ENCODE measurements at regions not wholly inside any gene's neighbourhood (a gene's known extent, or its start where the extent isn't known, plus 50 kb on each side); places are given as distances from the start of the nearest gene placed in this dataset.

DNA sequence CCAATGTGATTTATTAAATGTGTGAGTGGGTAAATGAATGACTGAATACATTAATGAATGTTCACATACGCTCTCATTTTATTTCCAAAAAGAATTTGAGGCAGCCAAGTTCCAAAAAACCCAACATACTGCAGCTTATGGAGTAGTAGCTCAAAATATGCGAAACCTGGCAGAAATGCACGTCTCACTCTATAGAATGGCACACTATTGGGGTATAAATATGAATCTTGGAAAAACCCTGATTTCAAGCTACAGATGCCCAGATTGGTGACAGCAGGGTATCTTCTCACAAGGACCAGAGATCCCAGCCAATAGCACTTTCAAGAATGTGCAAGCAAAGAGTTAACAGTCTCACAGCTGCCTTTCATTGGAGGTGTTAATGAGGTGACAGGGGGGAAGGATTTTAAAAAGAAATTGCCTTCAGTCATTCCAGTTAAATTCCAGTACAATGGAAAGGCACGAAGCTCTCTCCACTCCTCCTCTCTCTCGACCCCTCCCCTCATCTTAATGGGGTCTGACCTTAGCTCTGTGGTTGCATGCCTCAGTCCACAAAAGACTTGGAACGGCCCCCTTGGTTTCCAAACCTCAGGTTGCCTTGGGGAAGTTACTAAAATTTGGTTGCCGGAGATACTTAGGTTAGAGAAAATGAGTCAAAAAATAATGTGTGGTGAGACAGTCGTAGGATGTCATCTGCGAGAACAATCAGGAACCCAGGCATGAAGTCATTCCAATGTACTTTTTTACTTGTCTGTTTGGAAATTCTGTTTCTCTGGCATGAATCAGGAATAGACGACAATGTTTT lies 307.4 kb downstream of the NFIB start:
- no peak for TF ChIP-seq CBX5 (IDR thresholded peaks at IDR 0.05; ENCODE audit: borderline replicate concordance, low read depth)
- TF ChIP-seq, protein P1, sequence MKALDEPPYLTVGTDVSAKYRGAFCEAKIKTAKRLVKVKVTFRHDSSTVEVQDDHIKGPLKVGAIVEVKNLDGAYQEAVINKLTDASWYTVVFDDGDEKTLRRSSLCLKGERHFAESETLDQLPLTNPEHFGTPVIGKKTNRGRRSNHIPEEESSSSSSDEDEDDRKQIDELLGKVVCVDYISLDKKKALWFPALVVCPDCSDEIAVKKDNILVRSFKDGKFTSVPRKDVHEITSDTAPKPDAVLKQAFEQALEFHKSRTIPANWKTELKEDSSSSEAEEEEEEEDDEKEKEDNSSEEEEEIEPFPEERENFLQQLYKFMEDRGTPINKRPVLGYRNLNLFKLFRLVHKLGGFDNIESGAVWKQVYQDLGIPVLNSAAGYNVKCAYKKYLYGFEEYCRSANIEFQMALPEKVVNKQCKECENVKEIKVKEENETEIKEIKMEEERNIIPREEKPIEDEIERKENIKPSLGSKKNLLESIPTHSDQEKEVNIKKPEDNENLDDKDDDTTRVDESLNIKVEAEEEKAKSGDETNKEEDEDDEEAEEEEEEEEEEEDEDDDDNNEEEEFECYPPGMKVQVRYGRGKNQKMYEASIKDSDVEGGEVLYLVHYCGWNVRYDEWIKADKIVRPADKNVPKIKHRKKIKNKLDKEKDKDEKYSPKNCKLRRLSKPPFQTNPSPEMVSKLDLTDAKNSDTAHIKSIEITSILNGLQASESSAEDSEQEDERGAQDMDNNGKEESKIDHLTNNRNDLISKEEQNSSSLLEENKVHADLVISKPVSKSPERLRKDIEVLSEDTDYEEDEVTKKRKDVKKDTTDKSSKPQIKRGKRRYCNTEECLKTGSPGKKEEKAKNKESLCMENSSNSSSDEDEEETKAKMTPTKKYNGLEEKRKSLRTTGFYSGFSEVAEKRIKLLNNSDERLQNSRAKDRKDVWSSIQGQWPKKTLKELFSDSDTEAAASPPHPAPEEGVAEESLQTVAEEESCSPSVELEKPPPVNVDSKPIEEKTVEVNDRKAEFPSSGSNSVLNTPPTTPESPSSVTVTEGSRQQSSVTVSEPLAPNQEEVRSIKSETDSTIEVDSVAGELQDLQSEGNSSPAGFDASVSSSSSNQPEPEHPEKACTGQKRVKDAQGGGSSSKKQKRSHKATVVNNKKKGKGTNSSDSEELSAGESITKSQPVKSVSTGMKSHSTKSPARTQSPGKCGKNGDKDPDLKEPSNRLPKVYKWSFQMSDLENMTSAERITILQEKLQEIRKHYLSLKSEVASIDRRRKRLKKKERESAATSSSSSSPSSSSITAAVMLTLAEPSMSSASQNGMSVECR (CRISPR knock-in tag; IDR thresholded peaks at IDR 0.05): no peak
- no peak for TF ChIP-seq ZNF785 (CRISPR knock-in tag; IDR thresholded peaks at IDR 0.05)
- TF ChIP-seq, protein P2, sequence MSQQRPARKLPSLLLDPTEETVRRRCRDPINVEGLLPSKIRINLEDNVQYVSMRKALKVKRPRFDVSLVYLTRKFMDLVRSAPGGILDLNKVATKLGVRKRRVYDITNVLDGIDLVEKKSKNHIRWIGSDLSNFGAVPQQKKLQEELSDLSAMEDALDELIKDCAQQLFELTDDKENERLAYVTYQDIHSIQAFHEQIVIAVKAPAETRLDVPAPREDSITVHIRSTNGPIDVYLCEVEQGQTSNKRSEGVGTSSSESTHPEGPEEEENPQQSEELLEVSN (IDR thresholded peaks at IDR 0.05; ENCODE audit: borderline replicate concordance in 1 of 2, extremely low read depth in 1 of 2, insufficient read depth in 1 of 2, insufficient read length in 1 of 2, low read depth in 1 of 2, low read length in 1 of 2, poor library complexity in 1 of 2, severe bottlenecking in 1 of 2): no peak

Measured in K562 (cell line).